GM12891 (cell line): ENCODE measurements at regions not wholly inside any gene's neighbourhood (a gene's known extent, or its start where the extent isn't known, plus 50 kb on each side); places are given as distances from the start of the nearest gene placed in this dataset.

Source experiments
- POLR2A ChIP-seq: IDR thresholded peaks from 2 replicates; pipeline ENCODE4 v1.6.1; 2011; ENCODE audit warnings: low read depth, low read length, control low read depth
- POLR2AphosphoS5 ChIP-seq: IDR thresholded peaks from 2 replicates; pipeline ENCODE4 v1.6.1; 2011; ENCODE audit warnings: low read depth, low read length, control low read depth
- TAF1 ChIP-seq: IDR thresholded peaks from 2 replicates; pipeline ENCODE4 v1.6.1; 2011; ENCODE audit warnings: low read depth, low read length, control low read depth

- TF ChIP-seq POLR2A (no peak), POLR2AphosphoS5 (no peak), TAF1 (no peak)
Observed at GRCh38 chr12:24482044-24482443, 466.9 kb downstream of the BCAT1 start.
